GF-D8 (cell line): ENCODE measurements at regions not wholly inside any gene's neighbourhood (a gene's known extent, or its start where the extent isn't known, plus 50 kb on each side); places are given as distances from the start of the nearest gene placed in this dataset.

Experiments used
- DNase-seq: peaks from one replicate; lab custom pipeline; 2025; lab: John Stamatoyannopoulos, UW

- no peak for DNase-seq
Measured at GRCh38 chr4:38189445-38189844, 229.2 kb downstream of the PTTG2 start.

- DNase-seq, result no peak
Measured at GRCh38 chr4:38190717-38191178, 230.6 kb downstream of the PTTG2 start.

- DNase-seq, result no peak
Measured at GRCh38 chr4:38192516-38192915, 232.3 kb downstream of the PTTG2 start.

DNA sequence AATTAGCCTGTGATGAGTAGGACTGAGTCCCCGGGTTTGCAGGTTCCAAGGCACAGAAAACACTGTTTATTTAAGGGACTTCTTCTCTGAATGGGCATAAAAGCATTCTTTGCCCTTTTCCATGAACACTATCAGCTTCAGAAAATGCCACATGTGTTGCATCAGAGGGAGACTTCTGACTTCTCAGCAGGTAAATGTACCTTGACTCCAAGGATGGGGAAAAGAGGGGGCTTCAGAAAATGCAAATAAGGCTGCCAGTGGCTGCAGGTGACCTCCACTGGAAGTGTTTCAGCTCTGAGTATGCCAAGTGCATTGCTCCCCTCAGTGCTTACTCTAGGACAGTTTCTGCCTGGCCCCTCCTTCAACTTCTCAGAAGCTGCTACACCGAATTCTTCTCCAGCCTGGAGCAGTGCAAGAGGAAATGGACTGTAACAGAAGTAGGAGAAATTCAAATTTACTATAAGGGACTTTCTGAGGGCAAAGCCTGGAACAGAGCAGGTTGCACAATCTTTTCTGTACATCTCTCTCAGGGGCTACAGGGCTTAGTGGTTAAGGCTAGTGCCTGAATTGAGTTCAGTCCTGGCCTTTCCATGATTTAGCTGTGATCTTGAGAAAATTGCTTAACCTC, 233.2 kb downstream of the PTTG2 start:
- DNase-seq, result no peak

GRCh38 chr4:38194047-38194602, 233.9 kb downstream of the PTTG2 start:
- no peak for DNase-seq

DNA sequence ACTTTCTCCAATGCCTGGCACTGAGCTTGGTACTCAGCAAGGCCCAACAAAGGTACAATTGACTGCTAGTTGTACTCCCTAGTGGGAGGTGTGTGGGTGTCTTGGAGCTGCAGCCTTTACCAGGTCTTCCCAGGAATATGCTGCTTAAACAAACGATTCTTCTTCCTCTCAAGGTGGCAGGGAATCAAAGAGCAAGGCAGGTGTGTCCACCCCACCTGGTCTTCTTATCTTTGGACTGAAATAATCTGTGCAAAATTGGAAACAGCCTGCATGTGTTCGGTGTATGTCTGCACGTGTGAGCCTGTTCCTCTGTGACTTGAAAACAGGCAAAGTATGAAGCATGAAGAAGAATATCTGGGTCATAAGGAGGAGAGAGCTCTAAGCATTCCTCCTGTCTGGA, 235.3 kb downstream of the PTTG2 start:
- no peak for DNase-seq

DNA sequence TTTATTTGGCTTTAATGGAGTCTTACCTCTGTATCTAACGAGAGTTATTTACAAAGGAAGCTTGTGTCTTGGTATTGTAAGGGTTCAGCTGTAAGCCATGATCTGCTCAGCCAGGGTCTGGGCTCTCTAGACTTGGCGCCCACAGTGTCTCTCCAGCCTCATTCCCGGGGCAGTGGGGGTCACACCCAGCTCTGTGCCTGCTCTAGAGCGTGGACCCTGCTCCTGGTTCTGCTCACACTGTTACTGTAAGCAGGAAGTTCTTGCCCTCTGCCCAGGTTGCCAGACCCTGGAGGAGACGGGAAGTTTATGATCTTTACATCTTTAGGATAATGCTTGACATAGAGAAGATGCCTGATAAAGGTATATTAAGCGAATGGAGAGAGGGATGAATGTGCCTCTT, 235.7 kb downstream of the PTTG2 start:
- DNase-seq, result no peak

GRCh38 chr4:38202242-38202641, 242.0 kb downstream of the PTTG2 start:
- DNase-seq, result no peak

DNA sequence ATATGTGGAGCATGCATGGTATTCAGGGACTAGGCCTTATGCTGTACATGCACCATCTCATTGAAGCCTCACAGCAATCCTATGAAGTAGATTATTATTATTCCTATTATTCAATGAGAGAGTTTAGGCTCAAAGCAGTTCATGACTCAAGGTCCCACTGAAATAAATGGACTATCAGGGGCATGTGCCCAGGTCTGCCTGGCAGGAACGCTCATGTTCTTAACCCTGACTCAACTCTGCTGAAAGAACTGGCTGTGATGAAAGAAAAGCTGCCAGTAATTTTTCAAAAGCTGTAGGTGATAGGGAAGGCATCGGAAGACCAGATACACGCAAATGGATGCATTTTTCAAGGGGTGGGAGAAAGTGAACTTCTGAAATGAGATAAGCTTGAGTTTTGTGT, 243.4 kb downstream of the PTTG2 start:
- no peak for DNase-seq

- DNase-seq, result no peak
Measured at GRCh38 chr4:38204339-38205035, 244.3 kb downstream of the PTTG2 start.

GRCh38 chr4:38205261-38205660, 245.1 kb downstream of the PTTG2 start:
- no peak for DNase-seq

- DNase-seq, result no peak
Measured at GRCh38 chr4:38207110-38207457, 246.9 kb downstream of the PTTG2 start.

DNA sequence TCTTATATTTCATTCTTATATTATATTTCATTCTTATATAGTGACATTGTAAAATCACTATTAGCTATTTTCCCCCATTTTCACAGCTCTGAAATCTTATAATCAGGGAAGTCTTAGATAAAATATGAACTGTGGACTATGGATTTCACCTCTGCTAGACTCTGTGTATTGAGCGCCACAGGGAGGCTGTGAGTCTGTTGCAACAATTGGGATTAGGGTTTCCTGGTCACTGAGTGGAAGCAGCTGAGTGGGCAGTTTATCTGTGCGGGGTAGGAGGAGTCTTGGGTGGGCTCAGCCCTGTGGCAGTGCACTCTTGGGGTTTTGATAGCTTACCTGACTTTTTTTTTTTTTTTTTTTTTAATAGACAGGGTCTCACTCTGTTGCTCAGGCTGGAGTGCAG, 249.5 kb downstream of the PTTG2 start:
- no peak for DNase-seq

DNA sequence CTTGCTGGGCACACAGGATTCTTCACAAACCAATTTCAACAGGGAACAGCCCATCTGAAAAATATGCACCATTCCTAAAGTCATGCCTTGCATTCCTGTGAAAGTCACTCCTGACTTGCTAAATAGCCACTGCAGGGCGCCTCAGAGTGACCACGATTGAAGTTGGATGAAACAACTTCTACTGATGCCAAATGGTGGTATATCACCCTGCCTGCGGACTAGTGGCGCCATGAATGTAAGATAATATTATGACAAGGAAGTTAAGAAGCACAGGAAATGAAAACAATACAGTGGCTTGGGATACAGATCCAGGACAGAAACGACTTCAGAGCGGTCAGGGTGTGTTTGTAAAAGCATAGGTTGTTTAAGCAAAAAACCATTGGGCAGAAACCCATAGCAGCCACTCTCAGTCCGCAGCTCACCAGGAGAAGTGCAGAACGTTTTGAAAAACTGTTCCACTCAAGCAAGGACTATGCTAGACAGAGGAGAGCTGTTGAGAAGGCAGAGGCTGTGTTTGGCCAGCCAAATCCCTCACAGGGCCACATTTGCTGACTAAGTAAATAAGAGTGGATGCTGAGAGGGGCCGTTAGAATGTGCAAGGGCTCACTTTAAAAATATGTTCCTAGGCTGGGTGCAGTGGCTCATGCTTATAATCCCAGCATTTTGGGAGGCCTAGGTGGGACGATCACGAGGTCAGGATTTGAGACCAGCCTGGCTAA, 250.4 kb downstream of the PTTG2 start:
- no peak for DNase-seq

- DNase-seq, result no peak
Measured at GRCh38 chr4:38211885-38212284, 251.7 kb downstream of the PTTG2 start.

DNA sequence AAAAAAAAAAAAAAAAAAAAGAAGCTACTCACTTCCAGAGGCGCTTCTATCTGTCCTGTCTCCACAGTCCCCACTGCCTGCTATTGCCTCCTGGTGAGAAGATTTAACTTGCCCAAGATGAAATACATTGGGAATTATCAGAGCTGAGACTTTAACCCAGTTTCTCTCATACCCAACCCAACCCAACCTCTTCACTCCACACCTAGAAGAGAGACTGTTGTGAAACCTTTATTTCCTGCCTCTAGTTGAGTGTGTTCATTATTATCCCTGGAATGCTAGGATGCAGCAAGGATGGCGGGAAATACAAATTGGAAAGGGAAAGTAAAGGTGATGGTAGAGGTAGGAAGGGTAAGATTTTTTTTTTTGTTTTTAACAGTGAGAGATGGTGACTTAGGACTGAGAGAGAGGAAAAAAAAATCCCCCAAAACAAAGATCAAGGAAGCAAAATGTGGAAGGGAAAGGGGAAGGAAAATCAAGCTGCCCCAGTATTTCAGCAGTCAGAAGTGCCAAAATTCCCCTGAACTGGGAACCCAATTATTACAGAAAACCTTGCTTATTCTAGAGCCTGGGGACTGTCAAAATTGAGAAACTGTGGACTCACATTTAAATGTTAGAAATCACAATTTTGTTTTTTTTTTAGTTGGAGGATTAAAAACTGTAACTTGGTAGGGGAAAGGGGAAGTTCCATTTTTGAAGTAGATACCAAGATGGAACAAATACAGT, 253.0 kb downstream of the PTTG2 start:
- no peak for DNase-seq

- DNase-seq, result no peak
Measured at GRCh38 chr4:38222892-38223291, 262.7 kb downstream of the PTTG2 start.

DNA sequence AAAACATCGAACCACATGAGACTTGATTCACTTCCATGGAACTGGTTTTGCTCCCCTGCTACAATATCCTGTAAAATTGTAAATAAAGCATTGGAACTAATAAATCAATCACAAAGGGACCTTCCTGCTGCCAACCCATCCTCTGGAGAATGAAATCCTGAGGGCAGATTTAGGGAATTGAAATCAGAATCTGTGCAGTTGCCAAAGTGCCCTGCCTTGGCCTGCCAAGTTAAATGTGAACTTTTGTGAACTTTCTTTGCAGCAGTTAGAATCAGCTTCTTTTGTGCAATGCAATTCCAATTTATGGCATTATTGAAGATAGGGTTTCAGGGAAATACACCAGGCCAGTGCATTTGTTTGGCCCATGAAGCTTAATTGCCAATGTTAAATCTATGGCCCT, 263.1 kb downstream of the PTTG2 start:
- no peak for DNase-seq

DNA sequence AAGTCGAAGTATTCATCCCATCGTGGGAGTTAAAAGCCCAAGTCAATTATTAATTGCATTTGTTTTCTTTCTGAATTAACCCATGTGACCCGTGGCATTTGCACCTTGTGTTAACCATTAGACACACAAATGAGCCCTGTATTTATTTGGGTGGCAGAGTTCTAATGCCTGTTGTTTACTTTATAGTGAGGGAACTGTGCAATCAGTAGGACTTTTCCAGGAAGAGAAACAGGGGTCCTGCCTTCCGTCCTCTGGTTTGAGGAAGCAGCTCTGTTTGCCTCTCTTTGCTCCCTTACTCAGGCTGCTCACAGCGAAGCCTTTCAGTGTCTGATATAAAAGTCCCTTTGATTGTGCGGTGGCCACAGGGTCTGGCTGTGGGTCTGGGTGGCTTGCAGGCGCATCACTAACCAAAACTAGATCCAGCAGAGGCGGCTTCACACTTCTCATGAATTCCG, 263.6 kb downstream of the PTTG2 start:
- DNase-seq, result no peak

DNA sequence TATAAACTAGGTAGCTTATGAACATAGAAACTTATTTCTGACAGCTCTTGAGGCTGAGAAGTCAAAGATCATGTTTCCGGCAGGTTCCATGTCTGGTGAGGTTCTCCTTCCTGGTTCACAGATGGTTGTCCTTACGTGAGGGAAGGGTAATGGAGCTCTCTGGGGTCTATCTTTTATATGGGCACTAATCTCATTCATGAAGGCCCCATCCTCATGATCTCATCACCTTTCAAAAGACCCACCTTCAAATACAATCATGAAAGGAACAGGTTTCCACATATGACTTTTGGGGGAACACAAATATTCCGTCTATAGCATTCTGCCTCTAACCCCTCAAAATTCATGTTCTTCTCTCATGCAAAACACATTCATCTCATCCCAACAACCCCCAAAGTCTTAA, 264.7 kb downstream of the PTTG2 start:
- no peak for DNase-seq

GRCh38 chr4:38226170-38226569, 266.0 kb downstream of the PTTG2 start:
- DNase-seq, result no peak

DNA sequence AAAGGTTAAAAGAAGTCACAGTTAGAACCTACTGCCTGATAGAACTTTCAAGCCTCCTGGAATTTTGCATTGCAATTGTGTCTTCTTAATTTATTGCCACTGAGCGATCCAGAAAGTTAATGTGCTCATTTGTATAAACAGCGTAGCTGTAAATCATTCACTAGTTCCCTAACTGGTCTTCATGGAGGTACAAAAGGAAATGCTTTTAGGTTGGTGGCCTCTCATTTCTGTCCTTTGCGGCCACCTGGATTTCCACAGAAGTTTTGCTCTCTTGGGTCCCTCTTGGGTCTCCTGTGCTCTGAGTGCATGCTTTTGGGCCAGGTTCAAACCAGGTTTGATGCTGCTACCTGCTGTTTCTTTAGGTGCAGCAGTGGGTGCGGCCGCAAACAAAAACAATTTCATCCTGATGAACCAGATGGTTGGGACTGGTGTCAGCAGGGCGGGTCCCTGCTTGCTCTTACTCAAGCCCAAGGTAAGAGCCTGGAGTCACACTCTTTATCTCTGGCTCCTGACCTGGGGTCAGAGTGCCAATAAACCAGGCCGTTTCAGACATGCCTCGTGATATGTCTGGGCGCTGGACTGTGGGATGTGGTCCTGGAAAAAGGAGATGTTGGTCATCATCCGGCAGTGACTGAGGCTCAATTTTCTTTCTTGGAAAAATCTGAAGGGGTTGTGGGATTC, 270.1 kb downstream of the PTTG2 start:
- no peak for DNase-seq
